ENCODE measurements at regions not wholly inside any gene's neighbourhood (a gene's known extent, or its start where the extent isn't known, plus 50 kb on each side); places are given as distances from the start of the nearest gene placed in this dataset.

- no peak for DNase-seq
Measured at GRCh38 chr4:153107246-153107645, 97.0 kb upstream of the TRIM2 start.

GRCh38 chr4:153109296-153109849 lies 94.9 kb upstream of the TRIM2 start:
- no peak for DNase-seq

- DNase-seq = no peak
Measured at GRCh38 chr4:153110739-153111138, 93.5 kb upstream of the TRIM2 start.

GRCh38 chr4:153111426-153112040 lies 92.7 kb upstream of the TRIM2 start:
- no peak for DNase-seq

- peak; percentile 4 for DNase-seq
Measured at GRCh38 chr4:153112041-153112441, 92.2 kb upstream of the TRIM2 start.

GRCh38 chr4:153113061-153113837 lies 91.0 kb upstream of the TRIM2 start:
- no peak for DNase-seq

GRCh38 chr4:153113838-153114105 lies 90.5 kb upstream of the TRIM2 start:
- no peak for DNase-seq

GRCh38 chr4:153114771-153115321 lies 89.4 kb upstream of the TRIM2 start:
- peak; percentile 31 for DNase-seq

- peak; percentile 40 for DNase-seq
Measured at GRCh38 chr4:153115322-153116290, 88.6 kb upstream of the TRIM2 start.

GRCh38 chr4:153116291-153116680 lies 88.0 kb upstream of the TRIM2 start:
- peak; percentile 1 for DNase-seq

GRCh38 chr4:153116801-153117200 lies 87.4 kb upstream of the TRIM2 start:
- no peak for DNase-seq

- no peak for DNase-seq
Measured at GRCh38 chr4:153117554-153117953, 86.7 kb upstream of the TRIM2 start.

GRCh38 chr4:153119626-153120025 lies 84.6 kb upstream of the TRIM2 start:
- no peak for DNase-seq

GRCh38 chr4:153120235-153120634 lies 84.0 kb upstream of the TRIM2 start:
- no peak for DNase-seq

- no peak for DNase-seq
Measured at GRCh38 chr4:153122855-153123254, 81.4 kb upstream of the TRIM2 start.

GRCh38 chr4:153126137-153126536 lies 78.1 kb upstream of the TRIM2 start:
- DNase-seq = no peak

- DNase-seq = peak; percentile 74
Measured at GRCh38 chr4:153127760-153128494, 76.3 kb upstream of the TRIM2 start.

GRCh38 chr4:153131596-153131995 lies 72.6 kb upstream of the TRIM2 start:
- DNase-seq = no peak

GRCh38 chr4:153137159-153137558 lies 67.1 kb upstream of the TRIM2 start:
- no peak for DNase-seq

GRCh38 chr4:153137677-153138630 lies 66.3 kb upstream of the TRIM2 start:
- no peak for DNase-seq

GRCh38 chr4:153138736-153139135 lies 65.5 kb upstream of the TRIM2 start:
- no peak for DNase-seq

Data from effector CD8-positive, alpha-beta T cell (primary cell).